OCI-LY3 (cell line): ENCODE measurements at regions not wholly inside any gene's neighbourhood (a gene's known extent, or its start where the extent isn't known, plus 50 kb on each side); places are given as distances from the start of the nearest gene placed in this dataset.

ENCODE experiments used
- EZH2phosphoT487 ChIP-seq: fragments of 200-600 bp; shearing (Covaris generic); IDR thresholded peaks from 2 replicates; pipeline ENCODE4 v1.6.1; 2018; ENCODE audit warnings: antibody characterized with exemption, mixed run types, low read depth
- TF ChIP-seq, protein P1 (sequence below): fragments of 200-600, 300-600 bp; sonication (generic); IDR thresholded peaks from 2 replicates; pipeline ENCODE4 v1.5.1; 2014; ENCODE audit warnings: antibody characterized with exemption, low read length, low read depth

DNA sequence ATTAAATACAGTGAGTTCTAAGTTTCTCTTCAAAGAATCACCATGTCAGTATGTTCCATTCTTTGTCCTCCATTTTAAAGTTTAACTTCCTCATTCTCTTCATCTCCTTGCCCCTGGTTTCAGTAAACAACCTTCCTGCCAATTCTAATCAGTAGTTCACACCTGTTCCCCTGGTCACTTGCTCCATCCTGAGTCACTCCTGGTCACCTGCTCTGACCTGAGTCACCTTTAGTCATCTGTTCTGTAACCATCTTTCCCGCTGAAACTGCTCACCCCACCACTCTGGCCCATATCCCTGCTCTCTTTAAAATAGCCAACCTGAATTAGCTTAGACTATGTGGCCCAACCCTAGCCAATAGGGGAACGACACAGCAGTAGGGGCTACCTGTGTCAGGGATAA, 1447.4 kb upstream of the TMEM132C start:
- TF ChIP-seq, protein P1, sequence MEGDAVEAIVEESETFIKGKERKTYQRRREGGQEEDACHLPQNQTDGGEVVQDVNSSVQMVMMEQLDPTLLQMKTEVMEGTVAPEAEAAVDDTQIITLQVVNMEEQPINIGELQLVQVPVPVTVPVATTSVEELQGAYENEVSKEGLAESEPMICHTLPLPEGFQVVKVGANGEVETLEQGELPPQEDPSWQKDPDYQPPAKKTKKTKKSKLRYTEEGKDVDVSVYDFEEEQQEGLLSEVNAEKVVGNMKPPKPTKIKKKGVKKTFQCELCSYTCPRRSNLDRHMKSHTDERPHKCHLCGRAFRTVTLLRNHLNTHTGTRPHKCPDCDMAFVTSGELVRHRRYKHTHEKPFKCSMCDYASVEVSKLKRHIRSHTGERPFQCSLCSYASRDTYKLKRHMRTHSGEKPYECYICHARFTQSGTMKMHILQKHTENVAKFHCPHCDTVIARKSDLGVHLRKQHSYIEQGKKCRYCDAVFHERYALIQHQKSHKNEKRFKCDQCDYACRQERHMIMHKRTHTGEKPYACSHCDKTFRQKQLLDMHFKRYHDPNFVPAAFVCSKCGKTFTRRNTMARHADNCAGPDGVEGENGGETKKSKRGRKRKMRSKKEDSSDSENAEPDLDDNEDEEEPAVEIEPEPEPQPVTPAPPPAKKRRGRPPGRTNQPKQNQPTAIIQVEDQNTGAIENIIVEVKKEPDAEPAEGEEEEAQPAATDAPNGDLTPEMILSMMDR, result no peak
- TF ChIP-seq EZH2phosphoT487, result no peak
